AG09309 (cell line): ENCODE measurements at regions not wholly inside any gene's neighbourhood (a gene's known extent, or its start where the extent isn't known, plus 50 kb on each side); places are given as distances from the start of the nearest gene placed in this dataset.
"Not testable (repeated sequence)": the region's sequence is repeated elsewhere in the genome, so short reads cannot be mapped to it uniquely, and the experiment has no call there.

Experiments
- DNase-seq: peaks from one replicate; pipeline ENCODE4 v3.0.0-alpha.2; 2010; ENCODE audit warnings: low read depth
- H3K4me3 ChIP-seq: 2 replicates; pipeline ENCODE4 v1.5.1; 2011; ENCODE audit warnings: mild to moderate bottlenecking, low read depth, low read length, moderate library complexity; ENCODE audit not compliant: control insufficient read depth
- CTCF ChIP-seq: IDR thresholded peaks from 2 replicates; pipeline ENCODE4 v1.5.1; 2011; ENCODE audit warnings: mild to moderate bottlenecking, low read depth, low read length, inconsistent platforms; ENCODE audit not compliant: insufficient read depth, control insufficient read depth; ENCODE audit errors: missing control alignments

- no peak overlapping the region for H3K4me3 ChIP-seq
- no peak for TF ChIP-seq CTCF
- no peak for DNase-seq
Observed at GRCh38 chr11:37456746-37457145, 858.7 kb upstream of the RAG2 start.

- H3K4me3 ChIP-seq: no peak overlapping the region
- TF ChIP-seq CTCF: no peak
- no peak for DNase-seq
Observed at GRCh38 chr11:37451903-37452302, 853.9 kb upstream of the RAG2 start.

- TF ChIP-seq CTCF: no peak
- DNase-seq: no peak
- H3K4me3 ChIP-seq: no peak overlapping the region
Observed at GRCh38 chr11:37450613-37451012, 852.6 kb upstream of the RAG2 start.

GRCh38 chr11:37449146-37449545 is 851.1 kb upstream of the RAG2 start:
- DNase-seq: no peak
- H3K4me3 ChIP-seq: no peak overlapping the region
- peak; percentile 26 for TF ChIP-seq CTCF

- no peak for TF ChIP-seq CTCF
- no peak for DNase-seq
Observed at GRCh38 chr11:37442576-37442975, 844.5 kb upstream of the RAG2 start.

GRCh38 chr11:37431633-37432230 is 833.7 kb upstream of the RAG2 start:
- H3K4me3 ChIP-seq, DNase-seq: not testable (repeated sequence)

More at GRCh38 chr11:37442576-37442975, 844.5 kb upstream of the RAG2 start:
- no peak overlapping the region for H3K4me3 ChIP-seq

- DNase-seq, H3K4me3 ChIP-seq: not testable (repeated sequence)
Observed at GRCh38 chr11:37430966-37431632, 833.1 kb upstream of the RAG2 start.

- no peak for DNase-seq
- no peak overlapping the region for H3K4me3 ChIP-seq
- TF ChIP-seq CTCF: no peak
Observed at GRCh38 chr11:37422511-37422910, 824.5 kb upstream of the RAG2 start.
